ENCODE measurements at regions not wholly inside any gene's neighbourhood (a gene's known extent, or its start where the extent isn't known, plus 50 kb on each side); places are given as distances from the start of the nearest gene placed in this dataset.

DNA sequence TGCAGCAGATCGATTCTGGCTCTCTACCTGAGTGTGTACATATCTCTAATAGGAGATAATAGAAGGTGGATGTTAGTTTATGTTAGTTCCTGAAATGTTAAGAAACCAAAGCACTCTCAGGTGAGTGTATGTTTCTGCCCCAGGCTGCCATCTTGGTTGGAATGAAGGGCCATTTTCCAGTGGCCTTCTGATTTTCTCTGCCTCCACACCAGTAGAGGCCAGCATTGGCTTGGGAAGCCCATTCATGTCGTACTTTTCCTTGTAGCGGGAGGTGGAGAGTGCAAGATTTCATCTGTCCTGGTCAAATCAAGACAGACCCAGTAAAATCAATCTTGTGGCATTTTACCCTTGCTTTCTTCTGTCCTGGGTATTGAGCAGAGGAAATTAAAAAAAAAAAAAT, 91.0 kb downstream of the GAS1 start:
- Mint-ChIP-seq H3K9me3 (peaks cover 0 to 6% (median 0%) of the 10 kb centered on the region in 7 donors), H3K27me3 (ENCODE audit: low read depth in 3 of 3) (peaks cover 0 to 5% (median 0%) of the 10 kb centered on the region in 3 donors)
- H3K27me3 ChIP-seq (ENCODE audit: control insufficient read depth in 2 of 2, insufficient read depth in 2 of 2, low read length in 2 of 2) = no peaks in the 10 kb centered on the region

DNA sequence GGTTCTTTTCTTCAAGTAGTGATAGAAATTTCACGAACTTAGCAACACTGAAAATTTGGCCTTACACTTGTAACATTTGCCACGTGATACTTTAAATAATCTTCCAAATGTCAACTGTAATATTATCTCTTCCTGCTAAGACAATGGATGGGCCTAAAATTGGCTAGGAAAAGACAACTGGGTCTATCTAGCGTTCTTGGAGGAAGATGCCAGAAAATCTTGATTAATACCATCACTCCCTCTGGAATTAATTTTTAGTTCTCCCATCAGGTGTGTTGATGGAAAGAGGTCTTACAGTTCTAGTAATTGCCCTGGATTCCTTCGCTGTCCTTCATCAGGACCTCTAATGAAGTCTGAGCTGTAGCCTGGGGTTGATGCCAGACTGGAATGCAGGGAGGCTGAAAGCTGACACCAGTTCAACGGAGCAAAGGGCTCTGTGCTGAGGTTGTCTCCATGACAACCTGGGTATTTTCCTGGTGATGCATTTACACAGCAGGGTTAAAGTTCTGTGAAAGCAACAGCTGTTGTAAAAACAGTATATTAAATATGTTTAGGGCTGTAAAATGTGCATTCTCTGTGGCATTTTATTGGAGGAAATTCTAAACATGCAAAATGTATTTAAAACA, 92.3 kb downstream of the GAS1 start:
- peaks cover 0 to 5% (median 0%) of the 10 kb centered on the region in 3 donors for H3K27me3 Mint-ChIP-seq (ENCODE audit: low read depth in 3 of 3)
- H3K27me3 ChIP-seq (ENCODE audit: control insufficient read depth in 2 of 2, insufficient read depth in 2 of 2, low read length in 2 of 2) = no peaks in the 10 kb centered on the region
- H3K36me3 ChIP-seq (replicated peaks in 1 of 2; ENCODE audit: control insufficient read depth in 1 of 2, insufficient read depth in 2 of 2, low read length in 2 of 2) = no peaks in the 10 kb centered on the region
- H2AFZ ChIP-seq (ENCODE audit: insufficient read depth, low read depth, low read length, poor library complexity, severe bottlenecking) = no peak overlapping the region
- no peaks in the 10 kb centered on the region for H3K36me3 Mint-ChIP-seq
- no peaks in the 10 kb centered on the region for H3K9me3 ChIP-seq (replicated peaks in 1 of 2; ENCODE audit: control insufficient read depth in 1 of 2, insufficient read depth in 1 of 2, low read length in 2 of 2)
- TF ChIP-seq, protein P1, sequence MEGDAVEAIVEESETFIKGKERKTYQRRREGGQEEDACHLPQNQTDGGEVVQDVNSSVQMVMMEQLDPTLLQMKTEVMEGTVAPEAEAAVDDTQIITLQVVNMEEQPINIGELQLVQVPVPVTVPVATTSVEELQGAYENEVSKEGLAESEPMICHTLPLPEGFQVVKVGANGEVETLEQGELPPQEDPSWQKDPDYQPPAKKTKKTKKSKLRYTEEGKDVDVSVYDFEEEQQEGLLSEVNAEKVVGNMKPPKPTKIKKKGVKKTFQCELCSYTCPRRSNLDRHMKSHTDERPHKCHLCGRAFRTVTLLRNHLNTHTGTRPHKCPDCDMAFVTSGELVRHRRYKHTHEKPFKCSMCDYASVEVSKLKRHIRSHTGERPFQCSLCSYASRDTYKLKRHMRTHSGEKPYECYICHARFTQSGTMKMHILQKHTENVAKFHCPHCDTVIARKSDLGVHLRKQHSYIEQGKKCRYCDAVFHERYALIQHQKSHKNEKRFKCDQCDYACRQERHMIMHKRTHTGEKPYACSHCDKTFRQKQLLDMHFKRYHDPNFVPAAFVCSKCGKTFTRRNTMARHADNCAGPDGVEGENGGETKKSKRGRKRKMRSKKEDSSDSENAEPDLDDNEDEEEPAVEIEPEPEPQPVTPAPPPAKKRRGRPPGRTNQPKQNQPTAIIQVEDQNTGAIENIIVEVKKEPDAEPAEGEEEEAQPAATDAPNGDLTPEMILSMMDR (IDR thresholded peaks at IDR 0.05) = no peak
- no peaks in the 10 kb centered on the region for H3K4me1 ChIP-seq (ENCODE audit: control insufficient read depth in 1 of 2, insufficient read depth in 2 of 2, low read length in 2 of 2)
- peaks cover 0 to 6% (median 0%) of the 10 kb centered on the region in 7 donors for H3K9me3 Mint-ChIP-seq
- 22% methylated on average over 1 of the region's 5 CpGs for WGBS (ENCODE audit: insufficient coverage)
- H3K27ac Mint-ChIP-seq = no peak overlapping the region
- no peak overlapping the region for H3K27ac ChIP-seq (ENCODE audit: low read depth in 1 of 2, low read length in 2 of 2)
- H3K4me1 Mint-ChIP-seq = no peaks in the 10 kb centered on the region
- H3K4me2 ChIP-seq (replicated peaks; ENCODE audit: extremely low read depth, low read length, poor library complexity, severe bottlenecking) = no peak overlapping the region
- intact Hi-C loops (cut with micrococcal nuclease) = no loop called here
- H3K4me3 Mint-ChIP-seq = no peak overlapping the region
- H4K20me1 ChIP-seq (ENCODE audit: insufficient read depth, low read length) = no peaks in the 10 kb centered on the region
- H3K4me3 ChIP-seq (replicated peaks in 1 of 3; ENCODE audit: low read depth in 2 of 3, low read length in 3 of 3) = no peak overlapping the region
- H3K79me2 ChIP-seq (ENCODE audit: insufficient read depth, low read length) = no peaks in the 10 kb centered on the region
- no peak overlapping the region for H3K9ac ChIP-seq (ENCODE audit: insufficient read depth, low read length, poor library complexity, severe bottlenecking)
- DNase-seq = no peak

More for the DNA sequence above, 91.0 kb downstream of the GAS1 start:
- H4K20me1 ChIP-seq (ENCODE audit: insufficient read depth, low read length) = no peaks in the 10 kb centered on the region
- H2AFZ ChIP-seq (ENCODE audit: insufficient read depth, low read depth, low read length, poor library complexity, severe bottlenecking) = no peak overlapping the region
- no peaks in the 10 kb centered on the region for H3K4me1 Mint-ChIP-seq
- H3K4me2 ChIP-seq (replicated peaks; ENCODE audit: extremely low read depth, low read length, poor library complexity, severe bottlenecking) = no peak overlapping the region
- no peak overlapping the region for H3K4me3 ChIP-seq (replicated peaks in 1 of 3; ENCODE audit: low read depth in 2 of 3, low read length in 3 of 3)
- no peak overlapping the region for H3K27ac Mint-ChIP-seq
- H3K79me2 ChIP-seq (ENCODE audit: insufficient read depth, low read length) = no peaks in the 10 kb centered on the region
- no peak overlapping the region for H3K9ac ChIP-seq (ENCODE audit: insufficient read depth, low read length, poor library complexity, severe bottlenecking)
- DNase-seq = no peak
- H3K9me3 ChIP-seq (replicated peaks in 1 of 2; ENCODE audit: control insufficient read depth in 1 of 2, insufficient read depth in 1 of 2, low read length in 2 of 2) = no peaks in the 10 kb centered on the region
- intact Hi-C loops (cut with micrococcal nuclease) = no loop called here
- H3K4me1 ChIP-seq (ENCODE audit: control insufficient read depth in 1 of 2, insufficient read depth in 2 of 2, low read length in 2 of 2) = no peaks in the 10 kb centered on the region
- WGBS (ENCODE audit: insufficient coverage) = 100% methylated on average over 2 of the region's 3 CpGs
- H3K4me3 Mint-ChIP-seq = no peak overlapping the region
- TF ChIP-seq, protein P1 (IDR thresholded peaks at IDR 0.05) = no peak
- H3K36me3 Mint-ChIP-seq = no peaks in the 10 kb centered on the region
- H3K27ac ChIP-seq (ENCODE audit: low read depth in 1 of 2, low read length in 2 of 2) = no peak overlapping the region
- no peaks in the 10 kb centered on the region for H3K36me3 ChIP-seq (replicated peaks in 1 of 2; ENCODE audit: control insufficient read depth in 1 of 2, insufficient read depth in 2 of 2, low read length in 2 of 2)

Measured in CD14-positive monocyte (primary cell).